ENCODE measurements at regions not wholly inside any gene's neighbourhood (a gene's known extent, or its start where the extent isn't known, plus 50 kb on each side); places are given as distances from the start of the nearest gene placed in this dataset.
"Not testable (repeated sequence)": the region's sequence is repeated elsewhere in the genome, so short reads cannot be mapped to it uniquely, and the experiment has no call there.

DNA sequence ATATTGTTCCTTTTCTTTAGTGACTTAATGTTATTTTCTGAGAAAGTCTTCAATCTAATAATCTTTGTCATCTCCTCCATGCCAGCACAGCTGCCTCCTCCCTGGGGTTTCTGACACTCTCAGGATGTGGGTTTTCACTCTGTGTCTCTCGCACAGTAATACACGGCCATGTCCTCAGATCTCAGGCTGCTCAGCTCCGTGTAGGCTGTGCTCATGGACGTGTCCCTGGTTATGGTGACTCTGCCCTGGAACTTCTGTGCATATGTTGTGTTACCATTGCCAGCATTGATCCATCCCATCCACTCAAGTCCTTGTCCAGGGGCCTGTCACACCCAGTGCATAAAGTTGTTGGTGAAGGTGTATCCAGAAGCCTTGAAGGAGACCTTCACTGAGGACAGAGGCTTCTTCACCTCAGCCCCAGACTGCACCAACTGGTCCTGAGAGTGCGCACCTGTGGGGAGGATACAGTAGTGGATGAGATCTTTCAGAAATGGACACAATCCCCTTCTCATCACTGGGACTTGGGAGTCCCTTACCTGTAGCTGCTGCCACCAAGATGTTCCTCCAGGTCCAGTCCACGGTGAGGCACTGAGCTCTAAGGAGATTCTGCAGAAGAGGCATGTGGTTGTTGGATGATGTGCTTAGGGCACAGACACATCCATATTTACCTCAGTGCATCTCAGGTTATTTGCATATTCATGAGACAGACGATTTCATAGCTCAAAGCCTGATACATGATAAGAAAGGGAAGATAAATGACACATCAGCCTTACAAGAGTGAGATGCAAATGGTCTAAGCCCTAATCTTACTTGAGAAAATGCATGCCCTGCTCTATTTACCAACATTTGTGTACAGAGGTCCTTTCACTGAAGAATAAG lies 114.7 kb downstream of the OR4M2 start:
- not testable (repeated sequence) for H3K36me3 ChIP-seq (replicated peaks; ENCODE audit: low read depth, low read length); H4K20me1 ChIP-seq (ENCODE audit: insufficient read depth, low read length); H3K4me1 ChIP-seq (ENCODE audit: low read length); H3K27ac ChIP-seq (ENCODE audit: low read length); H3K79me2 ChIP-seq (ENCODE audit: low read length); H3K4me2 ChIP-seq (ENCODE audit: low read length); H2AFZ ChIP-seq (ENCODE audit: low read depth, low read length); H3K4me3 ChIP-seq (ENCODE audit: low read length); H3K9me3 ChIP-seq (ENCODE audit: insufficient read depth, low read length); H3K9ac ChIP-seq (ENCODE audit: low read length); H3K27me3 ChIP-seq (ENCODE audit: low read depth, low read length)

- not testable (repeated sequence) for H3K27ac ChIP-seq (ENCODE audit: low read length); H3K79me2 ChIP-seq (ENCODE audit: low read length); H3K36me3 ChIP-seq (replicated peaks; ENCODE audit: low read depth, low read length); H3K4me2 ChIP-seq (ENCODE audit: low read length); H2AFZ ChIP-seq (ENCODE audit: low read depth, low read length); H3K9ac ChIP-seq (ENCODE audit: low read length); H3K4me1 ChIP-seq (ENCODE audit: low read length); H3K4me3 ChIP-seq (ENCODE audit: low read length); H3K27me3 ChIP-seq (ENCODE audit: low read depth, low read length); H3K9me3 ChIP-seq (ENCODE audit: insufficient read depth, low read length); H4K20me1 ChIP-seq (ENCODE audit: insufficient read depth, low read length)
These were observed 116.1 kb downstream of the OR4M2 start for GRCh38 chr15:22196423-22196822.

- not testable (repeated sequence) for H3K27me3 ChIP-seq (ENCODE audit: low read depth, low read length); H3K4me1 ChIP-seq (ENCODE audit: low read length); H3K36me3 ChIP-seq (replicated peaks; ENCODE audit: low read depth, low read length); H3K9ac ChIP-seq (ENCODE audit: low read length); H3K4me3 ChIP-seq (ENCODE audit: low read length); H3K4me2 ChIP-seq (ENCODE audit: low read length); H2AFZ ChIP-seq (ENCODE audit: low read depth, low read length); H3K79me2 ChIP-seq (ENCODE audit: low read length); H3K27ac ChIP-seq (ENCODE audit: low read length); H3K9me3 ChIP-seq (ENCODE audit: insufficient read depth, low read length); H4K20me1 ChIP-seq (ENCODE audit: insufficient read depth, low read length)
These were observed 120.1 kb downstream of the OR4M2 start for GRCh38 chr15:22200417-22200816.

- H3K27me3 ChIP-seq (ENCODE audit: low read depth, low read length); H4K20me1 ChIP-seq (ENCODE audit: insufficient read depth, low read length); H2AFZ ChIP-seq (ENCODE audit: low read depth, low read length); H3K9ac ChIP-seq (ENCODE audit: low read length); H3K9me3 ChIP-seq (ENCODE audit: insufficient read depth, low read length); H3K79me2 ChIP-seq (ENCODE audit: low read length); H3K36me3 ChIP-seq (replicated peaks; ENCODE audit: low read depth, low read length); H3K4me3 ChIP-seq (ENCODE audit: low read length); H3K4me1 ChIP-seq (ENCODE audit: low read length); H3K27ac ChIP-seq (ENCODE audit: low read length); H3K4me2 ChIP-seq (ENCODE audit: low read length): not testable (repeated sequence)
These were observed 121.8 kb downstream of the OR4M2 start for GRCh38 chr15:22201993-22202659.

GRCh38 chr15:22203208-22203607 lies 122.9 kb downstream of the OR4M2 start:
- not testable (repeated sequence) for H3K9me3 ChIP-seq (ENCODE audit: insufficient read depth, low read length); H3K4me3 ChIP-seq (ENCODE audit: low read length); H3K9ac ChIP-seq (ENCODE audit: low read length)

GRCh38 chr15:22209086-22209485 lies 128.8 kb downstream of the OR4M2 start:
- H3K9me3 ChIP-seq (ENCODE audit: insufficient read depth, low read length); H3K4me3 ChIP-seq (ENCODE audit: low read length); H2AFZ ChIP-seq (ENCODE audit: low read depth, low read length): not testable (repeated sequence)

More at GRCh38 chr15:22203208-22203607, 122.9 kb downstream of the OR4M2 start:
- H3K4me1 ChIP-seq (ENCODE audit: low read length); H3K79me2 ChIP-seq (ENCODE audit: low read length); H2AFZ ChIP-seq (ENCODE audit: low read depth, low read length); H3K36me3 ChIP-seq (replicated peaks; ENCODE audit: low read depth, low read length); H3K4me2 ChIP-seq (ENCODE audit: low read length); H3K27ac ChIP-seq (ENCODE audit: low read length); H4K20me1 ChIP-seq (ENCODE audit: insufficient read depth, low read length); H3K27me3 ChIP-seq (ENCODE audit: low read depth, low read length): not testable (repeated sequence)

DNA sequence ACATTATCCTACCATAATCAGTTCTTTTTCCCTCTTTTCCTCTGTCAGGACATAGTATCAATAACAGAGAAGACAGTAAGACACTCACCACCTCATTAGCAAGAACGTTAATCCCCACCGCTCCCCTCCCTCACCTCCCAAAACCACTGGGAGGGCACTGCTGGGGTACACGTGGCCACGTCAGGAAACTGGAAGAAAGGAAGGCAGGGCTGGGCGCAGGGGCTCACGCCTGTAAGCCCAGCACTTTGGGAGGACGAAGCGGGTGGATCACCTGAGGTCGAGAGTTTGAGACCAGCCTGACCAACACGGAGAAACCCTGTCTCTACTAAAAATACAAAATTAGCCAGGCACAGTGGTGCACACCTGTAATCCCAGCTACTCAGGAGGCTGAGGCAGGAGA lies 142.3 kb downstream of the OR4M2 start:
- H3K27ac ChIP-seq (ENCODE audit: low read length); H3K9ac ChIP-seq (ENCODE audit: low read length); H3K4me1 ChIP-seq (ENCODE audit: low read length); H4K20me1 ChIP-seq (ENCODE audit: insufficient read depth, low read length); H3K27me3 ChIP-seq (ENCODE audit: low read depth, low read length); H3K9me3 ChIP-seq (ENCODE audit: insufficient read depth, low read length); H2AFZ ChIP-seq (ENCODE audit: low read depth, low read length); H3K36me3 ChIP-seq (replicated peaks; ENCODE audit: low read depth, low read length); H3K79me2 ChIP-seq (ENCODE audit: low read length); H3K4me2 ChIP-seq (ENCODE audit: low read length); H3K4me3 ChIP-seq (ENCODE audit: low read length): not testable (repeated sequence)

More at GRCh38 chr15:22209086-22209485, 128.8 kb downstream of the OR4M2 start:
- H3K79me2 ChIP-seq (ENCODE audit: low read length); H3K9ac ChIP-seq (ENCODE audit: low read length); H3K27me3 ChIP-seq (ENCODE audit: low read depth, low read length); H3K4me2 ChIP-seq (ENCODE audit: low read length); H4K20me1 ChIP-seq (ENCODE audit: insufficient read depth, low read length); H3K4me1 ChIP-seq (ENCODE audit: low read length); H3K36me3 ChIP-seq (replicated peaks; ENCODE audit: low read depth, low read length); H3K27ac ChIP-seq (ENCODE audit: low read length): not testable (repeated sequence)

Data from OCI-LY3 (cell line).